ENCODE measurements at regions not wholly inside any gene's neighbourhood (a gene's known extent, or its start where the extent isn't known, plus 50 kb on each side); places are given as distances from the start of the nearest gene placed in this dataset.
A peak's percentile ranks its signal among the peaks of the same experiment; 100 is the strongest.

GRCh38 chr10:33573606-33574005, 239.1 kb upstream of the NRP1 start:
- DNase-seq: no peak

- no peak for DNase-seq
Observed at GRCh38 chr10:33571616-33572015, 237.1 kb upstream of the NRP1 start.

DNA sequence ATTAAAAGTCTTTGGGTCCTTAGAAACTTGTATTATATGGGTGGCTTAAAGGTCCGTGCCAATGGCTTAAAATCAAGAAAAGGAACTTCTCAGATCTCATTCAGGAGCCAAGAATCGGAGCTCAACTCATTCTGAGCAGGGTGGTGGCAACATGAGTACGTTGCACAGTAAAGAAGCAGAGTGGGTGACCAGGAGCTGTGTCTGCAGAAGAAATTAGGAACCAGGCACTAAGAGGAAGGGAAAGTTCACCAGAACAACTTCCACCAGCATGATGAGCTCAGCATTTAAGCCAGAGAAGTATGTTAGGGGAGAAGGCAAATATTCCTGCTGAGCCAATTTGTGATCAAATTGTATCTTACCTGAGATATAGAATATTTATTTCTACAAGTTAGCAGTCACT, 236.0 kb upstream of the NRP1 start:
- no peak for DNase-seq

DNA sequence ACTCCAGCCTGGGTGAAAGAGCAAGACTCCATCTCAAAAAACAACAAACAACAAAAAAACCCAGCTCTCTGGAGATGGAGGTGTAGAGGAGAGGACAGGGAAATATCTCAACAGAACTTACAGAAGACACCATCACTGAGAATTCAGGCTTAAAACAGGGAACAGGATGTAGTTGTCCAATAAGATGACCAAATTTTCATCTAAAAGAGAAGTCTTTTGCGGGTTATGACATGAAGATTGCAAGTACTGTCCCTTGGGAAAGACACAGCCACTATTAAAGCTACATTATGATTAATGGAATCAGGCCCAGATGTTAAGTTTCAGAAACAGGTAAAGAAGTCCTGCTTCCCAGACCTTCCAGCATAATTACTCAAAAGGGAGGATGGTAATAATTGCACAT, 235.2 kb upstream of the NRP1 start:
- DNase-seq: no peak

GRCh38 chr10:33566426-33566825, 232.0 kb upstream of the NRP1 start:
- no peak for DNase-seq

DNA sequence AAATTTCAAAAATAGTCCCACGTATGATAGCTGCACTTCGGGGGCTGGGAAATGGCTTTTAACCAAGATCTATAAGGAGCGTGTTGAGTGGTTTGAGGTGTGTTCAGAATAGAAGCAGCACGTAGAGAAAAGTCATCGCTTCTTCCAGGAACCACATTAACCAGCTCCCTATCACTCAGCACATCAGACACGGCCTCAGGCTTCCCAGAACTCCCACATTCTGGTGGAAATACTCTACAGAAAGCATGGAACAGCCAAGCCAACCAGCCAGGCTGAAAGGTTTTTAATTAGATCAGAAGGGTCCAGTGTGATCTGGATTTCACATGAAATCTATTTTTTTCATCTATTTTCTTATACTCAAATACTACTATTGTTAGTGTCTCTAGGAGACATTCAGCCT, 231.5 kb upstream of the NRP1 start:
- no peak for DNase-seq

- no peak for DNase-seq
Observed at GRCh38 chr10:33565231-33565630, 230.8 kb upstream of the NRP1 start.

DNA sequence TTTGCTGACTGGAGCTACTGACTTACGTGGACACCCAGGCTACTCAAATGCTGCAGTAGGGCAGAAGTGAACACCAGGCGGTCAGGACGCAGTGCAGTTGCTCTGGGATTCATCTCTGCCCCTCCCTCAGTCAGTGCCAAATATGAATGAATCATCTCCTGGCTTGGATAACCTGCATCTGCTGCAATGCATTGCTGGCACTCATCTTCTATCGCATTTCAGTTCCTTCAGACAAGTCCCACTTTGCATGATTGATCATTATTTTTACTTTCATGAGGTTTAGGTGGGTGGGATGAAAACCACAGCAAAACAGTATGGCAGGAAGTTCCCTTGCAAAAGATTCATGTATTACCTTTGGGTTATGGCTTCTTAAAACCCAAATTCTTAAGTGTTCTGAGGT, 224.6 kb upstream of the NRP1 start:
- DNase-seq: no peak

GRCh38 chr10:33557313-33557712, 222.8 kb upstream of the NRP1 start:
- DNase-seq: no peak

- peak; percentile 75 for DNase-seq
Observed at GRCh38 chr10:33556620-33557019, 222.2 kb upstream of the NRP1 start.

DNA sequence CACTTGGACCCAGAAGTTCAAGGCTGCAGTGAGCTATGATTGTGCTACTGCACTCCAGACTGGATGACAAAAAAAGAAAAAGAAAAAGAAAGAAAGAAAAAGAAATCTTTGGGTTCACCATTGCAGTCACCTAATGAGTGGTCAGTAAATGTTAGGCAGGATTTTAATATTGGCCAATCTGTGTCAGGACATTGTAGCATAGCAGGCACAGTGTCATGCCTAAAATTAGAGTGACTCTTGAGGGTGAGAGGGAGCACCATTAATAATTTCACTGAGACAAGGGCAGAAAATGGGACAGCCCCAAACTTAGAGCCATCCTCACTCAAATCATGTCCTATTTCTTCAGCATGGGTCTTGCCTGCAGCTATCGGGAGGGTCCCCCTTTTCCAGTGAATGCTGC, 221.6 kb upstream of the NRP1 start:
- DNase-seq: no peak

- DNase-seq: no peak
Observed at GRCh38 chr10:33553748-33554571, 219.5 kb upstream of the NRP1 start.

DNA sequence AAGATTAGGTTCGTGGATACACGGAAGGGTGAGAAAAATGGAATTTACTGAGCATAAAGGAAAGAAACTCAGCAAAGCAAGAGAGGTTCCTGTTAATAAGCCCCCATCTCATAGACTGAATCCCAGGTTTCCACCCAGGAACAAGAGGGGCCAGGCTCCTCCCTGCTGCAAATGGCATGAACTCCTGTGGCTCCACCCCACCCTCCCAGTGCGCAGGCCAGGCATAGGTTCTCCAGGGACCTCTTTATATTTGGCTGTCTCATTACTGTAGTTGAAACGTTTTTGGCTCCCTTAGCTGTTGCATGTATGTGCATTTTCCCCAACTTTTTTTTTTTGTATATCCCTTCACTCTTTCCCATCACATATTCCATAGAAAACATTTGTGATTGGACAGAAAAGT, 217.8 kb upstream of the NRP1 start:
- no peak for DNase-seq

DNA sequence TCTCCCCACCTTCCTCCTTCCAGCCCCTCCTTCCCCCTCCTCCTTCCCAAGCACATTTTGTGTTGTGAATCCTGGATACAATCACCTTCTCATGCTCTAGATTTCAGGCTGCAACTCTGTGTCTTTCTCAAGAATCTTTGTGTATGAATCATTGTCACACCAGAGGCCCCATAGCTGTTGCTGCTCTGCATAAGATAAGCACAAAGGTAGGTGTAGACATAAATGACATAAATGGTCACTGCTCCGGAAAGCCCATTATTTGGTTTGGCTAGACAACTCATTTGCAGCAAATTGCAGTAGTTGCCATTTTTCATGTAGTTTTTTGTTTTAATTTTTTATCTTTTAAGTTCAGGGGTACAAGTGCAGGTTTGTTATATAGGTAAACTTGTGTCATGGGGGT, 216.3 kb upstream of the NRP1 start:
- no peak for DNase-seq

GRCh38 chr10:33547976-33548375, 213.5 kb upstream of the NRP1 start:
- DNase-seq: no peak

DNA sequence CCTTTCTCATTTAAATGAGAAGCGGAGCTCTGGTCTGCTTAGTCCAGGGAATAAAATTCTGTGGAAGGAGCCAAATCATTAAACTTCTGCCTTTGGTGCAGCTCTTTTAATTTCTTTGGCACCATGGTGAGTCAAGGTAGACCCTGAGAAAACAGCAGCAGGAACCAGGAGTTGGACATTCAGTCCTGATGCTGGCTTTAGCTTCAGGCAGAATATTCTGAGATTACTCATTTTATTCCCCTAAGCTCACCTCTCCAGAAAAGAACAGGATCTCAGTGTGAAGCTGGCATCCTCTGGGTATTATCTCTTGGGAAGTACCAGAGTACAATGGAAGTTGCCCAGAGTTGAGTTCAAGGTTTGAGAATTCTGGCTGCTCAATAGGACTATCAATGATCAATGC, 211.6 kb upstream of the NRP1 start:
- DNase-seq: no peak

GRCh38 chr10:33542752-33543505, 208.5 kb upstream of the NRP1 start:
- no peak for DNase-seq

GRCh38 chr10:33539116-33539515, 204.6 kb upstream of the NRP1 start:
- no peak for DNase-seq

DNA sequence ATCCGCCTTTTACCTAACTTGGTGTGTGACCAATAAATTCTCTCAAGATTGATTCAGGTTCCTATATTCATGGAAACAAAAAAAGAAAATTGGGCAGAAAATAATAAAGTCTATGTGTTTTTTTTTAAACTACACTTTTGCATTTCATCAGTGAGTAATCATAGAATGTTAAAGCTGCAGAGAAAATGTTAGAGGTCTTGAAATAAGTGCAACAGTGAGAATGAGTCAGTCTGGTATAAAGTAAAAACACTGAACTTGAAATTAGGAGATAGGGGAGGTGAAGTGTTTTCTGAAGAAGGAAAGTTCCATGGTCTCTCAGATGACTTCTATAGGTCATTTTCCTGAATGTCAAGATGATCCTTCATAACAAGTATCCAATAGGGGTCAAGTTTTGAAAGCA, 202.6 kb upstream of the NRP1 start:
- DNase-seq: no peak

GRCh38 chr10:33536508-33536907, 202.0 kb upstream of the NRP1 start:
- no peak for DNase-seq

DNA sequence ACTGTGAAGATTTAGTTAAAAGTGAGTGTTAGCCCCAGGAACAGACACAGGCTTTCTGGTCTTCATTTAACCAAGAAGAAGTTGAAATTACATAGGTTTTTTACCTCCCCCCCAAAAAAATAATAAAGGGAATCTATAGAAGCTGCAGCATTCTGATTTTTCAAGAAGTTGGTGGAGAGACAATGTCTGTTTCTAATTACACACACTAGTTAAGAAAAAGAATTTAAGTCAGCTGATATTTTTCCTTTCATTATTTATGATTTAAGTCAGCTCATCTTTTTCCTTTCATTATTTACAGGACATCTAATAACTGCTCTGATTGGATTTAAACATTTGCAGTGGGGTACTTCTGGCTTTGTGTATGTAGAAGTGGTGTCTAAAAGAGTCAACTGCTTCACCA, 201.4 kb upstream of the NRP1 start:
- DNase-seq: no peak

DNA sequence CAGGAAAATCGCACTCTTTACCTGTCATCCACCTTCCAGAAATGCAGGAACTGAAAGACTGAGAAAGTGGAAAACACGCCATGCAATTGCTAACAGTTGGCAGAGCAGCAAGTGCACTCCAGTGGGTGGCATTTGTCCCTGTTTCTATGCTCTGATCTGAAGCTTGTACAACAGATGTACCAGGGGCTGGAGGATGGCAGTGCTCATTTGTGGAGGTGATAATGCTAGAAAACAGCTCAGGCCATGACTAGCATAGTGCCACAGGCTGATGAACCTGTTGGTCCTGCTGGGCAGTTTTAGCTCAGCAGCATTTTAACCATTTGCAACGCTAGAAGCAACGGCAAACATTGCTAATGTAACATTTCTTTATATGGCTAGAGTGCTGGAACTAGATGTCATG, 199.9 kb upstream of the NRP1 start:
- no peak for DNase-seq

DNA sequence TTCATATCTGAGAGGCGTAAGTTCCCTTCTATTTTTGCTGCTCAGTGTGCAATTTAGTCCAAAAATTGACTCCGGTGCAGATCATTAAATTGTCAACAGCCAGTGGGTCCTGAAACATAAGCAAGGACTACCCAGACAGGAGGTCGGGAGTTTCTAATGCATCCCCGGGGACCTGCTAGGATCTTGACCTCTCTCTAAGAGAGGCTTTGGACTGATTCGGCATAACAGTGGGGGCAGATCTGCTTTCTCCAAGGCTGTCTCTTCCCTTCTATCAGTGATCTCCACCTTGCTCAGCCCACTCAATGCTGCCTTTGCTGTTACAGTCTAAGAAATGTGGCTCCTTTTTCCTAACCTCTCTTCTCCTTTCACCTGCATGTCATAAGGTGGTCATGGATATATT, 199.1 kb upstream of the NRP1 start:
- no peak for DNase-seq

DNA sequence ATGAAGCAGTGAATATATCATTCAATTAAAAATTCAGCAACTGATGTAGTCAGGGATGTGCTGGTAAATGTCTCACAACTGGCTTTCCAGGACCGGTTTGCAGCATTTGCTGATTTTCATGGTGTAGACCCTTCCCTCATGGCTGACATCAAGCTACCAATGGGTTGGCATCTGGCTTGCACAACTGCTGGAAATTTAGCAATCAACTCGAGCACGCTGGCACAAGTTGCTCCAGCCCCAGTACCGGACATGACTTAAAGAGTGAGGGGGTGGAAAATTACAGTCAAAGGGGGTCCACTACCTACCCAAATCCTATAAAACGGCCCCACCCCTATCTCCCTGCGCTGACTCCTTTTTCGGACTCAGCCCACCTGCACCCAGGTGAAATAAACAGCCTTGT, 198.4 kb upstream of the NRP1 start:
- no peak for DNase-seq

- no peak for DNase-seq
Observed at GRCh38 chr10:33529234-33529633, 194.8 kb upstream of the NRP1 start.
